ENCODE measurements at regions not wholly inside any gene's neighbourhood (a gene's known extent, or its start where the extent isn't known, plus 50 kb on each side); places are given as distances from the start of the nearest gene placed in this dataset.

GRCh38 chr5:158561562-158562190 lies 538.0 kb downstream of the EBF1 start (continued):
- TF ChIP-seq, protein P1, sequence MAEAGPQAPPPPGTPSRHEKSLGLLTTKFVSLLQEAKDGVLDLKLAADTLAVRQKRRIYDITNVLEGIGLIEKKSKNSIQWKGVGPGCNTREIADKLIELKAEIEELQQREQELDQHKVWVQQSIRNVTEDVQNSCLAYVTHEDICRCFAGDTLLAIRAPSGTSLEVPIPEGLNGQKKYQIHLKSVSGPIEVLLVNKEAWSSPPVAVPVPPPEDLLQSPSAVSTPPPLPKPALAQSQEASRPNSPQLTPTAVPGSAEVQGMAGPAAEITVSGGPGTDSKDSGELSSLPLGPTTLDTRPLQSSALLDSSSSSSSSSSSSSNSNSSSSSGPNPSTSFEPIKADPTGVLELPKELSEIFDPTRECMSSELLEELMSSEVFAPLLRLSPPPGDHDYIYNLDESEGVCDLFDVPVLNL (CRISPR knock-in tag; IDR thresholded peaks at IDR 0.05; ENCODE audit: borderline replicate concordance, low read depth) = no peak
- TF ChIP-seq RORB (CRISPR knock-in tag; IDR thresholded peaks at IDR 0.05) = no peak
- no peak for TF ChIP-seq FOXP4 (CRISPR knock-in tag; IDR thresholded peaks at IDR 0.05)
- no peak for TF ChIP-seq ZNF671 (CRISPR knock-in tag; IDR thresholded peaks at IDR 0.05)
- TF ChIP-seq SOX15 (CRISPR knock-in tag; IDR thresholded peaks at IDR 0.05) = no peak
- TF ChIP-seq PRRX2 (CRISPR knock-in tag; IDR thresholded peaks at IDR 0.05) = no peak
- TF ChIP-seq, protein P2, sequence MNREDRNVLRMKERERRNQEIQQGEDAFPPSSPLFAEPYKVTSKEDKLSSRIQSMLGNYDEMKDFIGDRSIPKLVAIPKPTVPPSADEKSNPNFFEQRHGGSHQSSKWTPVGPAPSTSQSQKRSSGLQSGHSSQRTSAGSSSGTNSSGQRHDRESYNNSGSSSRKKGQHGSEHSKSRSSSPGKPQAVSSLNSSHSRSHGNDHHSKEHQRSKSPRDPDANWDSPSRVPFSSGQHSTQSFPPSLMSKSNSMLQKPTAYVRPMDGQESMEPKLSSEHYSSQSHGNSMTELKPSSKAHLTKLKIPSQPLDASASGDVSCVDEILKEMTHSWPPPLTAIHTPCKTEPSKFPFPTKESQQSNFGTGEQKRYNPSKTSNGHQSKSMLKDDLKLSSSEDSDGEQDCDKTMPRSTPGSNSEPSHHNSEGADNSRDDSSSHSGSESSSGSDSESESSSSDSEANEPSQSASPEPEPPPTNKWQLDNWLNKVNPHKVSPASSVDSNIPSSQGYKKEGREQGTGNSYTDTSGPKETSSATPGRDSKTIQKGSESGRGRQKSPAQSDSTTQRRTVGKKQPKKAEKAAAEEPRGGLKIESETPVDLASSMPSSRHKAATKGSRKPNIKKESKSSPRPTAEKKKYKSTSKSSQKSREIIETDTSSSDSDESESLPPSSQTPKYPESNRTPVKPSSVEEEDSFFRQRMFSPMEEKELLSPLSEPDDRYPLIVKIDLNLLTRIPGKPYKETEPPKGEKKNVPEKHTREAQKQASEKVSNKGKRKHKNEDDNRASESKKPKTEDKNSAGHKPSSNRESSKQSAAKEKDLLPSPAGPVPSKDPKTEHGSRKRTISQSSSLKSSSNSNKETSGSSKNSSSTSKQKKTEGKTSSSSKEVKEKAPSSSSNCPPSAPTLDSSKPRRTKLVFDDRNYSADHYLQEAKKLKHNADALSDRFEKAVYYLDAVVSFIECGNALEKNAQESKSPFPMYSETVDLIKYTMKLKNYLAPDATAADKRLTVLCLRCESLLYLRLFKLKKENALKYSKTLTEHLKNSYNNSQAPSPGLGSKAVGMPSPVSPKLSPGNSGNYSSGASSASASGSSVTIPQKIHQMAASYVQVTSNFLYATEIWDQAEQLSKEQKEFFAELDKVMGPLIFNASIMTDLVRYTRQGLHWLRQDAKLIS (CRISPR knock-in tag; IDR thresholded peaks at IDR 0.05; ENCODE audit: borderline replicate concordance) = no peak
- TF ChIP-seq, protein P3, sequence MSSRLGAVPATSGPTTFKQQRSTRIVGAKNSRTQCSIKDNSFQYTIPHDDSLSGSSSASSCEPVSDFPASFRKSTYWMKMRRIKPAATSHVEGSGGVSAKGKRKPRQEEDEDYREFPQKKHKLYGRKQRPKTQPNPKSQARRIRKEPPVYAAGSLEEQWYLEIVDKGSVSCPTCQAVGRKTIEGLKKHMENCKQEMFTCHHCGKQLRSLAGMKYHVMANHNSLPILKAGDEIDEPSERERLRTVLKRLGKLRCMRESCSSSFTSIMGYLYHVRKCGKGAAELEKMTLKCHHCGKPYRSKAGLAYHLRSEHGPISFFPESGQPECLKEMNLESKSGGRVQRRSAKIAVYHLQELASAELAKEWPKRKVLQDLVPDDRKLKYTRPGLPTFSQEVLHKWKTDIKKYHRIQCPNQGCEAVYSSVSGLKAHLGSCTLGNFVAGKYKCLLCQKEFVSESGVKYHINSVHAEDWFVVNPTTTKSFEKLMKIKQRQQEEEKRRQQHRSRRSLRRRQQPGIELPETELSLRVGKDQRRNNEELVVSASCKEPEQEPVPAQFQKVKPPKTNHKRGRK (CRISPR knock-in tag; IDR thresholded peaks at IDR 0.05; ENCODE audit: borderline replicate concordance) = no peak
- no peak for TF ChIP-seq ZBTB43 (CRISPR knock-in tag; IDR thresholded peaks at IDR 0.05)
- TF ChIP-seq USF2 (CRISPR knock-in tag; IDR thresholded peaks at IDR 0.05) = no peak
- TF ChIP-seq ZNF425 (CRISPR knock-in tag; conservative IDR thresholded peaks at IDR 0.05) = no peak
- TF ChIP-seq ELF4 (CRISPR knock-in tag; IDR thresholded peaks at IDR 0.05; ENCODE audit: low read depth) = no peak
- TF ChIP-seq ZNF317 (CRISPR knock-in tag; IDR thresholded peaks at IDR 0.05; ENCODE audit: borderline replicate concordance, low read depth) = no peak
- no peak for TF ChIP-seq MLX (CRISPR knock-in tag; IDR thresholded peaks at IDR 0.05)

All from WTC11 (cell line).